ENCODE measurements at regions not wholly inside any gene's neighbourhood (a gene's known extent, or its start where the extent isn't known, plus 50 kb on each side); places are given as distances from the start of the nearest gene placed in this dataset.

DNA sequence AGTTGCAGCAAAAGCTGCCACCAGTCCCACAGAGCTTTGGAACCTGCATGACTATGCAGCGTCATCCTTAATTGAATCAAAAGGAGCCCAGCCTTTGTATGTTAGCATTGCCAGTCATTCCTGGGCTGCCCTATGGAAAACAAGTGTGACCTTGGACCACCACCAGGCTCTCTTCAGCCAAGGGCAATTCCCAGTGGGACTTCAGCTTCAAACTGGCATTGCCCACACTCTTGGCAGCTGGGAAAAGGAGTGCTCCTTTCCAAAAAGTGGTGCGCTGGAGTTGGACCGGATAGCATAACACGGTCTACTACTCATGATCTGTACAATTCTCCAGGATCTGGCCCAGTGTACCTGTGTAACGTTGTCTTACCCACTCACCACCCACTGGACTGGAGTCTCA lies 259.5 kb downstream of the MREG start:
- Histone ChIP-seq H3K27me3 (no peaks in the 10 kb centered on the region), H3K36me3 (no peaks in the 10 kb centered on the region), H3K4me1 (peaks cover 0 to 37% (median 10%) of the 10 kb centered on the region in 4 donors), H3K9me3 (no peaks in the 10 kb centered on the region), H3K27ac (no peak overlapping the region), H3K4me3 (no peak overlapping the region)
- TF ChIP-seq, protein P1, sequence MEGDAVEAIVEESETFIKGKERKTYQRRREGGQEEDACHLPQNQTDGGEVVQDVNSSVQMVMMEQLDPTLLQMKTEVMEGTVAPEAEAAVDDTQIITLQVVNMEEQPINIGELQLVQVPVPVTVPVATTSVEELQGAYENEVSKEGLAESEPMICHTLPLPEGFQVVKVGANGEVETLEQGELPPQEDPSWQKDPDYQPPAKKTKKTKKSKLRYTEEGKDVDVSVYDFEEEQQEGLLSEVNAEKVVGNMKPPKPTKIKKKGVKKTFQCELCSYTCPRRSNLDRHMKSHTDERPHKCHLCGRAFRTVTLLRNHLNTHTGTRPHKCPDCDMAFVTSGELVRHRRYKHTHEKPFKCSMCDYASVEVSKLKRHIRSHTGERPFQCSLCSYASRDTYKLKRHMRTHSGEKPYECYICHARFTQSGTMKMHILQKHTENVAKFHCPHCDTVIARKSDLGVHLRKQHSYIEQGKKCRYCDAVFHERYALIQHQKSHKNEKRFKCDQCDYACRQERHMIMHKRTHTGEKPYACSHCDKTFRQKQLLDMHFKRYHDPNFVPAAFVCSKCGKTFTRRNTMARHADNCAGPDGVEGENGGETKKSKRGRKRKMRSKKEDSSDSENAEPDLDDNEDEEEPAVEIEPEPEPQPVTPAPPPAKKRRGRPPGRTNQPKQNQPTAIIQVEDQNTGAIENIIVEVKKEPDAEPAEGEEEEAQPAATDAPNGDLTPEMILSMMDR (IDR thresholded peaks at IDR 0.05) = no peak
- TF ChIP-seq POLR2A (IDR thresholded peaks at IDR 0.05) = no peak
- 89% methylated on average over 3 of the region's 5 CpGs for WGBS (ENCODE audit: insufficient coverage, low coverage, low lambda C conversion rate, missing lambda C conversion rate)
- no peak for ATAC-seq
- intact Hi-C loops (cut with DNase I) = no loop called here
- DNase-seq = no peak

DNA sequence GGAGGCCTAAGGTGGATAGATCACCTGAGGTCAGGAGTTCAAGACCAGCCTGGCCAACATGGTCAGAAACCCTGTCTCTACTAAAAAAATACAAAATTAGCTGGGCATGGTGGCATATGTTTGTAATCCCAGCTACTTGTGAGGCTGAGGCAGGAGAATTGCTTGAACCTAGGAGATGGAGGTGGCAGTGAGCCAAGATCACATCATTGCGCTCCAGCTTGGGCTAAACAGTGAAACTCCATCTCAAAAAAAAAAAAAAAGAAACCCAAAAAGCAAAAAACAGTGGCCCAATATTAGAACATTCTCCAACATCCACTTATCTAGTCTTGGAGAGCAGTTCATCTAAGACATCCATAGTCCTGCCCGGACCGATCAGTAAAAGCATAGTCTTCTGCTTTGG lies 260.4 kb downstream of the MREG start:
- ATAC-seq = no peak
- Histone ChIP-seq H3K9me3 (no peaks in the 10 kb centered on the region), H3K4me1 (peaks cover 0 to 45% (median 14%) of the 10 kb centered on the region in 4 donors), H3K36me3 (no peaks in the 10 kb centered on the region), H3K4me3 (no peak overlapping the region), H3K27ac (no peak overlapping the region), H3K27me3 (no peaks in the 10 kb centered on the region)
- intact Hi-C loops (cut with DNase I) = no loop called here
- no peak for TF ChIP-seq POLR2A (IDR thresholded peaks at IDR 0.05)
- TF ChIP-seq, protein P1 (IDR thresholded peaks at IDR 0.05) = no peak
- 100% methylated on average over 3 of the region's 3 CpGs for WGBS (ENCODE audit: insufficient coverage, low coverage, low lambda C conversion rate, missing lambda C conversion rate)
- DNase-seq = no peak

- Histone ChIP-seq H3K27me3 (no peaks in the 10 kb centered on the region), H3K36me3 (no peaks in the 10 kb centered on the region), H3K4me3 (no peak overlapping the region), H3K27ac (no peak overlapping the region), H3K9me3 (no peaks in the 10 kb centered on the region), H3K4me1 (peaks cover 0 to 50% (median 17%) of the 10 kb centered on the region in 4 donors)
- 31% methylated on average over 4 of the region's 4 CpGs for WGBS (ENCODE audit: insufficient coverage, low coverage, low lambda C conversion rate, missing lambda C conversion rate)
- intact Hi-C loops (cut with DNase I) = no loop called here
- TF ChIP-seq POLR2A (IDR thresholded peaks at IDR 0.05) = no peak
- TF ChIP-seq, protein P1 (IDR thresholded peaks at IDR 0.05) = no peak
- no peak for DNase-seq
- peak in 1 of 4 donors; percentile 3 for ATAC-seq
These were observed 260.9 kb downstream of the MREG start for GRCh38 chr2:215752436-215752835.

- DNase-seq = no peak
- no peak overlapping the region for H3K4me3 ChIP-seq
- intact Hi-C loops (cut with DNase I) = no loop called here
- WGBS (ENCODE audit: insufficient coverage, low coverage, low lambda C conversion rate, missing lambda C conversion rate) = 91% methylated on average over 3 of the region's 3 CpGs
- no peak for TF ChIP-seq POLR2A (IDR thresholded peaks at IDR 0.05)
- TF ChIP-seq, protein P1 (IDR thresholded peaks at IDR 0.05) = no peak
- ATAC-seq = no peak
- H3K27me3 ChIP-seq = no peaks in the 10 kb centered on the region
- no peaks in the 10 kb centered on the region for H3K9me3 ChIP-seq
- no peaks in the 10 kb centered on the region for H3K36me3 ChIP-seq
- H3K27ac ChIP-seq = no peak overlapping the region
- H3K4me1 ChIP-seq = peaks cover 0 to 56% (median 19%) of the 10 kb centered on the region in 4 donors
These were observed 261.5 kb downstream of the MREG start for GRCh38 chr2:215751911-215752272.

Measured in right lobe of liver (tissue), 6 donors.